ENCODE measurements at regions not wholly inside any gene's neighbourhood (a gene's known extent, or its start where the extent isn't known, plus 50 kb on each side); places are given as distances from the start of the nearest gene placed in this dataset.

DNA sequence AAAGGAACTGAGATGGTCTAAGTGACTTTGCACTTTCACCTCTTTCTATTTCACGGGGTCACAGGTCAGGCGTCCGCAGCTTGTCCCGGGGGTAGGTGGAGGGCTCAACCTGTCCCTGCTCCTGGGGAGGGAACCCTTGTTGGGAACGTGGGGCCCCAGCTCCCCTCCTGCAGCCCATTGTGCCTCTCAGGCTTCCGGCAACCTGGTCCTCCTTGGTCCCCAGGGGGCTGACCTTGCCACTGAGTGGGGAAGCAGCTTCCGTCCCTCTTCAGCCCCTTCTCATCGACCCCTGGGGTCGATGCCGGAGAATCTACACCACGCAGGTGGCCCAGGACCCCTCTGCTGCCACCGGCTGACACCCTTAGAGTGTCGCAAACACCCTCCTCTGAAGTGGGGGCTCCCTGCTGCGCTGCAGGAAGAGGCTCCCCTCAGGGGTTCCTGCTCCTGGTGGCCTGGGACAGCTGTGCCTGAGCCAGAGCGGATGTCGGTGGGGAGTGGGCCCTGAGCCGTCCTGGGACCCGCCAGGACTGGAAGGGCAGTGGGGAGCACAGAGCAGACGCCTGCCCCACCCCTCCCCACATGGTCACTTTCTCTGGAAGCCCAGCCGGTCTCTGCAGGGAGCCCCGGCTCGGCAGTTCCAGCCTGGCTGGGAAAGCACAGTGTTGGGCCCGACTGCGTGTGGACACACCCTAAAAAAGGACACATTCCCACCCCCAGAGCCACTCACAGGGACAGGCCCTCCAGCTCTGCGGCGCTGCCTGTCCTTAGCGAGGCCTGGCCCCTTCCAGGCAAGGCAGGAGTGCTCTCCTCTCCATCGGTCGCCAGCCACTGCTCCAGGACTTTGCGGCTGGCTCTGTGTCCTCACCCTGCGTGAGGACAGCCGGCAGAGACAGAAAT is 357.5 kb upstream of the SHH start:
- H3K27ac ChIP-seq: no peak overlapping the region
- 36 to 100% methylated on average over 2 to 9 of the region's 32 CpGs for WGBS, 2 donors
- peaks cover 0 to 3% (median 0%) of the 10 kb centered on the region in 4 donors for H3K27me3 ChIP-seq
- no peaks in the 10 kb centered on the region for H3K9me3 ChIP-seq
- no peaks in the 10 kb centered on the region for H3K4me1 ChIP-seq
- no peak overlapping the region for H3K4me3 ChIP-seq
- DNase-seq: no peak
- intact Hi-C loops (cut with DNase I): no loop called here
- no peaks in the 10 kb centered on the region for H3K36me3 ChIP-seq
- TF ChIP-seq CTCF (IDR thresholded peaks at IDR 0.05): no peak
- no peak for TF ChIP-seq POLR2A (IDR thresholded peaks at IDR 0.05)

GRCh38 chr7:156168434-156168833 is 356.2 kb upstream of the SHH start:
- WGBS, 2 donors: 84% methylated on average over 8 of the region's 18 CpGs; no CpG with 5 or more reads in 1 of the 2 donors
- no peaks in the 10 kb centered on the region for H3K36me3 ChIP-seq
- no peak for DNase-seq

DNA sequence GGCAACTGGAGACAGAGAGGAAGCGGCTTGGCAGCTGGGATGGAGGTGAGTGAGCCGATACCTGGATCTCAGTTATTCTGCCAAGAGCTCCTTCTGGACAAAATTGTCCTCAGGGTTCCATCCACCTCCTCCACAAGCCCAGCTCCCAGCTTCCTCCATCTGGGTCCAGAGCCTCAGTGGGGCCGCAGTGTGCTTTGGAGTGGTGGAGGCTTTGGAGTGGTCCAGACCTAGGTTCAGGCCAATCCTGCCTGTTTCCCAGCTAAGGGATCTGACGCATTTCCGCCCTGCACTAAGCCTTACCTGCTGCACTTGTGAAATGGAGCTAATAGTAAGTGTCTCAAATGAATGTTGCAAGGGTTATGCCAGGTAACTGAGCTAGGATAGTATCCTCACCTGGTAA is 355.7 kb upstream of the SHH start:
- Histone ChIP-seq H3K36me3 (no peaks in the 10 kb centered on the region), H3K4me3 (no peak overlapping the region), H3K27me3 (peaks cover 0 to 3% (median 0%) of the 10 kb centered on the region in 4 donors), H3K9me3 (no peaks in the 10 kb centered on the region), H3K27ac (no peak overlapping the region), H3K4me1 (no peaks in the 10 kb centered on the region)
- intact Hi-C loops (cut with DNase I): no loop called here
- 63 to 88% methylated on average over 2 to 3 of the region's 5 CpGs for WGBS, 2 donors
- no peak for TF ChIP-seq POLR2A (IDR thresholded peaks at IDR 0.05)
- no peak for TF ChIP-seq CTCF (IDR thresholded peaks at IDR 0.05)
- DNase-seq: no peak

More at GRCh38 chr7:156168434-156168833, 356.2 kb upstream of the SHH start:
- no peaks in the 10 kb centered on the region for H3K9me3 ChIP-seq
- intact Hi-C loops (cut with DNase I): no loop called here
- peaks cover 0 to 3% (median 0%) of the 10 kb centered on the region in 4 donors for H3K27me3 ChIP-seq
- TF ChIP-seq POLR2A (IDR thresholded peaks at IDR 0.05) (no peak), CTCF (IDR thresholded peaks at IDR 0.05) (no peak)
- no peak overlapping the region for H3K27ac ChIP-seq
- H3K4me1 ChIP-seq: no peaks in the 10 kb centered on the region
- no peak overlapping the region for H3K4me3 ChIP-seq

- no peak for DNase-seq
- no peaks in the 10 kb centered on the region for H3K36me3 ChIP-seq
- no peaks in the 10 kb centered on the region for H3K9me3 ChIP-seq
- no peak for TF ChIP-seq POLR2A (IDR thresholded peaks at IDR 0.05)
- no peak for TF ChIP-seq CTCF (IDR thresholded peaks at IDR 0.05)
- H3K4me1 ChIP-seq: no peaks in the 10 kb centered on the region
- peaks cover 0 to 7% (median 0%) of the 10 kb centered on the region in 4 donors for H3K27me3 ChIP-seq
- intact Hi-C loops (cut with DNase I): no loop called here
- H3K4me3 ChIP-seq: no peak overlapping the region
- WGBS, 2 donors: 66 to 81% methylated on average over 4 to 10 of the region's 10 CpGs
- H3K27ac ChIP-seq: no peak overlapping the region
Measured at GRCh38 chr7:156167417-156167807, 355.1 kb upstream of the SHH start.

DNA sequence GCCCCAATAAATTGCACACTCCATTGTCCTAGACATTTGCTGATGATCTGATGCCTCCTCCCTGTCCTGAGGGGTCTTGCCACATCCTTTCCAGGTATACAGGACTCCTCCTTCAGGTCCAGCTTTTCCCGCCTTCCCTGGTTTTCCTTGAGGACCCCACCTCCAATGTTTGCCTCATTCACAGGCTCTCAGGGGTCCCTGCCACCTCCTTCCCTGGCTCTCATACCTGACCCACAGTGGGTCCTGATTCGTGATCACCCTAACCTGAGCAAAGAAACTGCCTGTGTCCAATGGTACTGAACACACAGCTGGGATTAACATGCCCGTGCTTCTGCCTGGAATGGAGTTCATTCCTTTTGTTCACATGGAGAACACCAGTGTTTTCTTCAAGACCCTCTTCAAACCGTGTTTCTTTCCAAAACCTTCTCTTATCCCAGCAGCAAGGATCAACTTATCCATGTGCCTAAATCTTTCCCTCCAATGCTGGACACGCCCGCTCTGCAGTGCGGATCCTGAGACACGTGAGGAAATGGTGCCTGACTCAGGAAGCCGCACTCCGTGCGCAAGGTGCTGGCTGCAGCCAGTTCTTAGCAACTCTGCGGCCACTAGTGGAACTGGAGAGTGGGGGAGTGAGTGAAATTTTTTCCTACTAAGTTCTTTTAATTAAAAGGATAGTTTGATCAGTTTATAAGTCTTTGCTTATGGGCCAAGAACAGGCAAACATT is 354.6 kb upstream of the SHH start:
- WGBS, 2 donors: 78 to 84% methylated on average over 8 to 12 of the region's 12 CpGs
- DNase-seq: no peak
- peaks cover 0 to 9% (median 0%) of the 10 kb centered on the region in 4 donors for H3K27me3 ChIP-seq

More for the DNA sequence above, 354.6 kb upstream of the SHH start:
- no peak overlapping the region for H3K27ac ChIP-seq
- H3K36me3 ChIP-seq: no peaks in the 10 kb centered on the region
- H3K9me3 ChIP-seq: no peaks in the 10 kb centered on the region
- TF ChIP-seq CTCF (IDR thresholded peaks at IDR 0.05) (no peak), POLR2A (IDR thresholded peaks at IDR 0.05) (no peak)
- intact Hi-C loops (cut with DNase I): no loop called here
- H3K4me3 ChIP-seq: no peak overlapping the region
- H3K4me1 ChIP-seq: no peaks in the 10 kb centered on the region

Measured in esophagus squamous epithelium (tissue), 5 donors.